Omental fat pad (tissue), 3 donors: ENCODE measurements at regions not wholly inside any gene's neighbourhood (a gene's known extent, or its start where the extent isn't known, plus 50 kb on each side); places are given as distances from the start of the nearest gene placed in this dataset.

Experiments used
- ATAC-seq: fragments of 150-250 bp; one replicate; pipeline ENCODE4 v1.9.1; 2016; ENCODE audit warnings: mild to moderate bottlenecking, moderate library complexity; ENCODE audit not compliant: low FRiP score
- DNase-seq: peaks from one replicate; pipeline ENCODE4 v3.0.0-alpha.2; 2019; ENCODE audit warnings: low spot score
- TF ChIP-seq, protein P1 (sequence below), 3 donors: fragments of 450-650 bp; IDR thresholded peaks; one replicate each; pipeline ENCODE4 v1.5.1; 2016 to 2017; ENCODE audit warnings: antibody characterized with exemption in 3 of 3, mild to moderate bottlenecking in 3 of 3, moderate library complexity in 2 of 3

DNA sequence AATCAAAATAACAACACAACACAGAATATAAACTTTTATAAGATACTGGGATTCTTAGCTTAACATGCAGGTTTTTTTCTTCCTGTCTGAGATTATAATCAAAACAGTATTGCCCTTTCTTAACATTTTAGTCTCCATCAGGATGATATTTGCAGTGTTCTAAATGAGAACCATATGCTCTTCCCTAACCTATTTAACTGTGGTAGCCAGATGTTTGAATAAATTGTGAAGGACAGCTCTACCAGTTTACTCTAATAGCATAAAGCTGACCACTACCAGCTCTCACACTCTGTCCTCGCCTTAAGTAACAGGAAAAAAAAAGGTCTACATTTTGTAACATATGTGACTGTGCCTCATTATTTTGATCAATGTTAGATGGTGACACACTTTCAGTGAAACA, 618.7 kb upstream of the SGCG start:
- TF ChIP-seq, protein P1, sequence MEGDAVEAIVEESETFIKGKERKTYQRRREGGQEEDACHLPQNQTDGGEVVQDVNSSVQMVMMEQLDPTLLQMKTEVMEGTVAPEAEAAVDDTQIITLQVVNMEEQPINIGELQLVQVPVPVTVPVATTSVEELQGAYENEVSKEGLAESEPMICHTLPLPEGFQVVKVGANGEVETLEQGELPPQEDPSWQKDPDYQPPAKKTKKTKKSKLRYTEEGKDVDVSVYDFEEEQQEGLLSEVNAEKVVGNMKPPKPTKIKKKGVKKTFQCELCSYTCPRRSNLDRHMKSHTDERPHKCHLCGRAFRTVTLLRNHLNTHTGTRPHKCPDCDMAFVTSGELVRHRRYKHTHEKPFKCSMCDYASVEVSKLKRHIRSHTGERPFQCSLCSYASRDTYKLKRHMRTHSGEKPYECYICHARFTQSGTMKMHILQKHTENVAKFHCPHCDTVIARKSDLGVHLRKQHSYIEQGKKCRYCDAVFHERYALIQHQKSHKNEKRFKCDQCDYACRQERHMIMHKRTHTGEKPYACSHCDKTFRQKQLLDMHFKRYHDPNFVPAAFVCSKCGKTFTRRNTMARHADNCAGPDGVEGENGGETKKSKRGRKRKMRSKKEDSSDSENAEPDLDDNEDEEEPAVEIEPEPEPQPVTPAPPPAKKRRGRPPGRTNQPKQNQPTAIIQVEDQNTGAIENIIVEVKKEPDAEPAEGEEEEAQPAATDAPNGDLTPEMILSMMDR (IDR thresholded peaks at IDR 0.05) = no peak
- ATAC-seq = no peak
- no peak for DNase-seq

DNA sequence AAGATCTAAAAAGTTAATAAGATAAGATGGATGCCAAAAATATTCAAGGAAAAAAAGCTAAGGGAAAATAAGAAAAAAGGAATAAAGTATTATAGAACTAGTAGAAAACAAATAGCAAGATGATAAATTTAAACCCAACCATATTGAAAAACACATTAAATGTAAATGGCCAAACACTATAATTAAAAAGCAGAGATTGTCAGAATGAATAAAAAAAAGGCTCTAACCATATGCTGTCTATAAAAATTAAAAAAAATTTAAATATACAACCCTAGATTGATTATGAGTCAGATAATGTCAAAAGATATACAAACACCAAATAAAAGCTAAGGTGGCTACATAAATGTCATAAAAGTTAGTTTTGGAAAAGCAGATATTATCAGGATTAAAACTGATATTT, 617.5 kb upstream of the SGCG start:
- TF ChIP-seq, protein P1 (IDR thresholded peaks at IDR 0.05) = no peak
- DNase-seq = no peak
- no peak for ATAC-seq

DNA sequence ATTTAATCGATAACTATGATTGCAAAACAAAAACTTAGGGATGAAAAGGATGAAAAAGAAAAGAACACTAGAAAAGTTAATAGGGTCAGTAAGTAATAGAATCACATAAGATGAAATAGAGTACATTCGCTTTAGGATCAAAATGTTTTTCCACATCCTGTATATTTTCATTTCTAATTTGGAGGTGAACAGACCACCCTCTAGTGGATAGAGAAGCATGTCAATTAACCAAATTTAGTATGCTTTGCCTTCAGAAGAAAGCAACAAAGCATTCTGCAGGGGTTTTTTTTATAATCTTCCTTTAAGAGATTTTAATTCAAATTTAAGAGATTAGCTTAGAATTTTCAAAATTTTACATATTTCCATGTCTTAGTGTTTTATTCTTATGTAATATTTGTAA, 611.0 kb upstream of the SGCG start:
- ATAC-seq = no peak
- TF ChIP-seq, protein P1 (IDR thresholded peaks at IDR 0.05) = no peak

DNA sequence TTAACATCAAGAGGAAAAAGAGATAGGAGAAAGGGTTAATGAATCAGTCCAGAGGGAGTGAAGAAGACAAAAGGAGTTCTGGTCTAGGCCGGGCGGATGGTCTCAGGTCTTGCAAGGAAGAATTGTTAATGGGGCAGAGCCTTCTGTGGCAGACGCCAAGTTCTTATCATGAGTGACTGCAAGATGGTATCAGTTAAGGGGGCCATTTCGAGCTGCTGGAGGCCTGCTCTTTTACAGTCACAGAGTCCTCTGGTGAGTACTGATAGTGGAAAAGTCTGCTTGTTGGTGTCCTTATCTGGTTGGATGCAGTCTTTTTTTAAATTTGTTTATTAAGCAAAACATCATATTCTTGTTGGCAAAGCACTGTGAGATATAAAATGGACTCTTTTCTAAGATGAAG, 590.9 kb upstream of the SGCG start:
- TF ChIP-seq, protein P1 (IDR thresholded peaks at IDR 0.05) = no peak
- DNase-seq (no peak), ATAC-seq (no peak)

More for the DNA sequence above, 611.0 kb upstream of the SGCG start:
- DNase-seq = no peak

DNA sequence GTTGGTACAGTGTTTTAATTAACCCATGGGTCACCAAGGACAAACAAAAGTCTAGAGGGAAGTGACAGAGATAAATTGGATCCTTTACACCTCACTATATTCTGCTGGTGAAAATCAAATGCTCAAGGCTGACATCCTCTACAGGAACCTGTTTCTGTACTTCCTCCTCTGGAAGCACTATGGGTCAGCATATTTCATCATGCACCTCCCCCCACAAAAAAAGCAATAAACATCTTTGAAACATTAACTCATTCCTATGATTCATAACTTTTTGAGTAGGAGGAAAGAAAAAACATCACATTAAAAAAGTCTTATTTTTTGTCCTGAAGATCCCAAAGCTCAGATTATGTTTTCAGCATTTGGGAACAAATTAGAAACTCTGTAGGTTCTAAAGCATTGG, 588.3 kb upstream of the SGCG start:
- TF ChIP-seq, protein P1 (IDR thresholded peaks at IDR 0.05) = no peak
- DNase-seq (no peak), ATAC-seq (no peak)

DNA sequence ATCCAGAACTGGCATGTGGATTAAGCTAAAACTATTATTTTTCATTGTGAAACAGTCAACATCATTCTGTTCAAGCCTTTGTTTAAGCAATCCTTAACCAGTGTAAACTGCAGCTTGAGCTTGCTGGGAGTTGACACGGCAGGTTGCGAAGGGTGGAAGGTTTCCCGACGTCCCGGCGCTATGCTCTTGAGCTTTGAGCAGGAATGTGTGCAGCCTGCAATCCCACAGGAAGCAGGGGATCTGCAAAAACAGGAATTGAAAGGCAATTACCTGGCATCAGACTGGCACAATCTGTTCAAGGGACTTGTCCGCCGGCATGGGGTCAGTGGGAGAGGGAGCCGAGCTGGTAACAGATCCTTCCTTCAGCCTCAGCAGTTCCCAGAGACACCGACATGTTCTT, 586.7 kb upstream of the SGCG start:
- TF ChIP-seq, protein P1 (IDR thresholded peaks at IDR 0.05) = no peak
- ATAC-seq (no peak), DNase-seq (no peak)

DNA sequence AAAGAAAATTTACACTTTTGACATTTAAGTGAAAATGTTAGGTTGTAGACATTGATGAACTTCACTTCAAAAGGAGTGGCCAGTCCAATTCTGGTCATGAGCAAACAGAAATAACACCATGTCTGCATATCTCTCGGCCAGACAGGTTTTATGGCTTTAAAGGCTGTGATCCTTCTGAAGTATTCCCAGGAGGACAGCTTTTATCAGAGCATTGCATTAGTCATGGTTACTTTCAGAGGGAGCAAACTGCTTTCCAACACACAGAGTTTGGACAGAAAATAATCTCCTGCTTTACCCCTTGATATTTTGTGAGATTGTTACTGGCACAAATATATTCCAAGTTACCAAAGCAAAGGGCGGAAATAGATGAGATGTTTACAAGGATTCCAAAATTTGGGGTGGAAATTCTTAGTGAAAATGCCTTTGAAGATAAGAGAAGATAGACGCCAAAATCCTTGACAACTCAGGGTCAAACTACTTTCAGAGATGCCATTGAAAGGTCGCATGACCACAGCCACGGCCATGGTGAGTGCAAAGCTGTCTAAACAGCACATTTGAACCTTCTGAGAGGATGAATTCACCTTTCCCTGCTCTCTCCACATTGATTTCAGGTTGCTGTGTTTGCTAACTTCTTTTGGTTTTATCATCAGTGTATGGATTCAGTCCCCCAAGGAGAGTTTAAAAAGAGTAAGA, 584.5 kb upstream of the SGCG start:
- TF ChIP-seq, protein P1 (IDR thresholded peaks at IDR 0.05) = no peak
- no peak for DNase-seq
- ATAC-seq = peak; percentile 81
